ENCODE measurements at regions not wholly inside any gene's neighbourhood (a gene's known extent, or its start where the extent isn't known, plus 50 kb on each side); places are given as distances from the start of the nearest gene placed in this dataset.

GRCh38 chr19:23999821-24000610 is 85.3 kb downstream of the ZNF726 start (continued):
- TF ChIP-seq ZNF462 (CRISPR knock-in tag; IDR thresholded peaks at IDR 0.05) (no peak), CTCF (conservative IDR thresholded peaks at IDR 0.05; ENCODE audit: low read depth in 2 of 2) (no peak), REST (IDR thresholded peaks at IDR 0.05; ENCODE audit: unreplicated experiment) (no peak), EZH2phosphoT487 (IDR thresholded peaks at IDR 0.05; ENCODE audit: unreplicated experiment) (no peak), EZH2 (IDR thresholded peaks at IDR 0.05; ENCODE audit: low read depth, unreplicated experiment) (no peak), JUNB (IDR thresholded peaks at IDR 0.05; ENCODE audit: unreplicated experiment) (no peak), STAT1 (IDR thresholded peaks at IDR 0.05; ENCODE audit: unreplicated experiment) (no peak), CREB1 (CRISPR knock-in tag; IDR thresholded peaks at IDR 0.05; ENCODE audit: low read depth) (no peak), NANOG (IDR thresholded peaks at IDR 0.05; ENCODE audit: borderline replicate concordance) (no peak), ZNF331 (CRISPR knock-in tag; IDR thresholded peaks at IDR 0.05; ENCODE audit: low read depth) (no peak)
